ENCODE measurements at regions not wholly inside any gene's neighbourhood (a gene's known extent, or its start where the extent isn't known, plus 50 kb on each side); places are given as distances from the start of the nearest gene placed in this dataset.

- Histone ChIP-seq H3K36me3 (no peaks in the 10 kb centered on the region), H3K4me1 (no peaks in the 10 kb centered on the region), H3K27ac (no peak overlapping the region), H3K9me3 (no peaks in the 10 kb centered on the region), H3K4me3 (no peak overlapping the region), H3K27me3 (no peaks in the 10 kb centered on the region)
- no peak for DNase-seq
- intact Hi-C loops (cut with DNase I; ENCODE audit: low total_unique reads) = no loop called here
- WGBS, 2 donors (ENCODE audit: low coverage in 1 of 2) = 47 to 100% methylated on average over 1 of the region's 1 CpG
- TF ChIP-seq CTCF (IDR thresholded peaks at IDR 0.05) (no peak), POLR2A (IDR thresholded peaks at IDR 0.05) (no peak), EP300 (IDR thresholded peaks at IDR 0.05; ENCODE audit: low read depth) (no peak), POLR2AphosphoS5 (IDR thresholded peaks at IDR 0.05) (no peak)
- in situ Hi-C loops (cut with MboI; ENCODE audit: low pct_ligation_motif_present in 1 of 4, low pct_unique_long_range_greater_than_20kb in 1 of 4, low sequenced_read_pairs in 3 of 4) = no loop called here
Measured at GRCh38 chrX:22409418-22409817, 136.7 kb downstream of the CBLL2 start.

GRCh38 chrX:22424122-22424915, 151.6 kb downstream of the CBLL2 start:
- 76% methylated on average over 2 of the region's 2 CpGs; no CpG with 5 or more reads in 1 of the 2 donors for WGBS, 2 donors (ENCODE audit: low coverage in 1 of 2)
- Histone ChIP-seq H3K4me3 (no peak overlapping the region), H3K9me3 (no peaks in the 10 kb centered on the region), H3K27me3 (no peaks in the 10 kb centered on the region), H3K27ac (no peak overlapping the region), H3K36me3 (no peaks in the 10 kb centered on the region), H3K4me1 (peaks cover 0 to 1% (median 0%) of the 10 kb centered on the region in 4 donors)
- in situ Hi-C loops (cut with MboI; ENCODE audit: low pct_ligation_motif_present in 1 of 4, low pct_unique_long_range_greater_than_20kb in 1 of 4, low sequenced_read_pairs in 3 of 4) (no loop called here), intact Hi-C loops (cut with DNase I; ENCODE audit: low total_unique reads) (no loop called here)
- no peak for TF ChIP-seq CTCF (IDR thresholded peaks at IDR 0.05)
- TF ChIP-seq POLR2AphosphoS5 (IDR thresholded peaks at IDR 0.05) = no peak
- no peak for TF ChIP-seq EP300 (IDR thresholded peaks at IDR 0.05; ENCODE audit: low read depth)
- no peak for TF ChIP-seq POLR2A (IDR thresholded peaks at IDR 0.05)
- no peak for DNase-seq

- no peaks in the 10 kb centered on the region for H3K9me3 ChIP-seq
- TF ChIP-seq POLR2A (IDR thresholded peaks at IDR 0.05) (no peak), EP300 (IDR thresholded peaks at IDR 0.05; ENCODE audit: low read depth) (no peak), POLR2AphosphoS5 (IDR thresholded peaks at IDR 0.05) (no peak), CTCF (IDR thresholded peaks at IDR 0.05) (no peak)
- H3K4me1 ChIP-seq = peaks cover 0 to 4% (median 0%) of the 10 kb centered on the region in 4 donors
- WGBS, 2 donors (ENCODE audit: low coverage in 1 of 2) = 81 to 100% methylated on average over 1 of the region's 1 CpG
- no peaks in the 10 kb centered on the region for H3K36me3 ChIP-seq
- H3K27me3 ChIP-seq = no peaks in the 10 kb centered on the region
- H3K4me3 ChIP-seq = no peak overlapping the region
- H3K27ac ChIP-seq = no peak overlapping the region
- intact Hi-C loops (cut with DNase I; ENCODE audit: low total_unique reads) = no loop called here
- DNase-seq = no peak
- in situ Hi-C loops (cut with MboI; ENCODE audit: low pct_ligation_motif_present in 1 of 4, low pct_unique_long_range_greater_than_20kb in 1 of 4, low sequenced_read_pairs in 3 of 4) = no loop called here
Measured at GRCh38 chrX:22424919-22425318, 152.2 kb downstream of the CBLL2 start.

GRCh38 chrX:22429704-22430103, 157.0 kb downstream of the CBLL2 start:
- intact Hi-C loops (cut with DNase I; ENCODE audit: low total_unique reads) (no loop called here), in situ Hi-C loops (cut with MboI; ENCODE audit: low pct_ligation_motif_present in 1 of 4, low pct_unique_long_range_greater_than_20kb in 1 of 4, low sequenced_read_pairs in 3 of 4) (no loop called here)
- DNase-seq = no peak
- Histone ChIP-seq H3K9me3 (no peaks in the 10 kb centered on the region), H3K4me1 (peaks cover 0 to 4% (median 0%) of the 10 kb centered on the region in 4 donors), H3K36me3 (no peaks in the 10 kb centered on the region), H3K27ac (peak overlapping the region in 3 of 4 donors; percentile 9 to 53 (median 42)), H3K27me3 (no peaks in the 10 kb centered on the region), H3K4me3 (no peak overlapping the region)
- TF ChIP-seq POLR2AphosphoS5 (IDR thresholded peaks at IDR 0.05) (peak; percentile 54 to 84 (median 67)), EP300 (IDR thresholded peaks at IDR 0.05; ENCODE audit: low read depth) (no peak)
- 54% methylated on average over 3 of the region's 3 CpGs; no CpG with 5 or more reads in 1 of the 2 donors for WGBS, 2 donors (ENCODE audit: low coverage in 1 of 2)

All from transverse colon (tissue), 4 donors.